GM10248 (cell line): ENCODE measurements at regions not wholly inside any gene's neighbourhood (a gene's known extent, or its start where the extent isn't known, plus 50 kb on each side); places are given as distances from the start of the nearest gene placed in this dataset.

ENCODE experiments used
- CTCF ChIA-PET: fragments of 300-600 bp; sonication (Branson Sonifier 250); formaldehyde crosslinking; extraction: SDS; loops from one replicate; lab custom pipeline; 2021; ENCODE audit warnings: antibody characterized with exemption; lab: Yijun Ruan, JAX
- POLR2A ChIA-PET: fragments of 350-650 bp; sonication (Branson Sonifier 250); formaldehyde crosslinking; extraction: SDS; loops from one replicate; lab custom pipeline; 2020; ENCODE audit warnings: antibody characterized with exemption; lab: Yijun Ruan, JAX
- DNase-seq: peaks from one replicate; pipeline ENCODE4 v3.0.0; 2012; ENCODE audit errors: extremely low spot score
- TF ChIP-seq, protein P1 (sequence below): IDR thresholded peaks from 2 replicates; pipeline ENCODE4 v1.5.1; 2012; ENCODE audit warnings: mild to moderate bottlenecking, low read depth; ENCODE audit errors: extremely low read depth, missing control alignments, control extremely low read depth

DNA sequence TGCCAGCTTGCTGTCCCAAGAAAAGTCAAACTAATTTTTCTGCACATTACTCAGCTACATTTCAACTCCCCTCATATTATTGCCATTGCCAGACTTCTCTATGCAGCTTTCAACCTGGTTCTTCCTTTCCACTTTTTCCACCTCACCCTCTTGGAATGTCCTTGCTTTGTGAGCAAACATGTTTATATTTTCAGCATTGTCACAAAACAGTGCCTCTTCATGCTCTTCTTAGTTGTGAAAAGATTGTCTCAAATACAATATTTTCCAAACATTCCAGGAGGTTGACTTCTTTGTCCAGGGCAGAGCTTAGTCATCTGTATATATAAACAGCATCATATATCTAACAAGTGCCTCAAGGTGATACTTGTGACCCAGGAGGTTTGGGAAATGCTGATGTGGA lies 803.3 kb upstream of the CELF4 start:
- DNase-seq: no peak
- TF ChIP-seq, protein P1, sequence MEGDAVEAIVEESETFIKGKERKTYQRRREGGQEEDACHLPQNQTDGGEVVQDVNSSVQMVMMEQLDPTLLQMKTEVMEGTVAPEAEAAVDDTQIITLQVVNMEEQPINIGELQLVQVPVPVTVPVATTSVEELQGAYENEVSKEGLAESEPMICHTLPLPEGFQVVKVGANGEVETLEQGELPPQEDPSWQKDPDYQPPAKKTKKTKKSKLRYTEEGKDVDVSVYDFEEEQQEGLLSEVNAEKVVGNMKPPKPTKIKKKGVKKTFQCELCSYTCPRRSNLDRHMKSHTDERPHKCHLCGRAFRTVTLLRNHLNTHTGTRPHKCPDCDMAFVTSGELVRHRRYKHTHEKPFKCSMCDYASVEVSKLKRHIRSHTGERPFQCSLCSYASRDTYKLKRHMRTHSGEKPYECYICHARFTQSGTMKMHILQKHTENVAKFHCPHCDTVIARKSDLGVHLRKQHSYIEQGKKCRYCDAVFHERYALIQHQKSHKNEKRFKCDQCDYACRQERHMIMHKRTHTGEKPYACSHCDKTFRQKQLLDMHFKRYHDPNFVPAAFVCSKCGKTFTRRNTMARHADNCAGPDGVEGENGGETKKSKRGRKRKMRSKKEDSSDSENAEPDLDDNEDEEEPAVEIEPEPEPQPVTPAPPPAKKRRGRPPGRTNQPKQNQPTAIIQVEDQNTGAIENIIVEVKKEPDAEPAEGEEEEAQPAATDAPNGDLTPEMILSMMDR: no peak
- POLR2A ChIA-PET: no interaction called here
- CTCF ChIA-PET: interaction anchor here (0.7 to 1.4 kb wide), 2 partner anchors 11 to 16 kb away, joined by 3 read pairs; no protein-coding TSS in a partner anchor

DNA sequence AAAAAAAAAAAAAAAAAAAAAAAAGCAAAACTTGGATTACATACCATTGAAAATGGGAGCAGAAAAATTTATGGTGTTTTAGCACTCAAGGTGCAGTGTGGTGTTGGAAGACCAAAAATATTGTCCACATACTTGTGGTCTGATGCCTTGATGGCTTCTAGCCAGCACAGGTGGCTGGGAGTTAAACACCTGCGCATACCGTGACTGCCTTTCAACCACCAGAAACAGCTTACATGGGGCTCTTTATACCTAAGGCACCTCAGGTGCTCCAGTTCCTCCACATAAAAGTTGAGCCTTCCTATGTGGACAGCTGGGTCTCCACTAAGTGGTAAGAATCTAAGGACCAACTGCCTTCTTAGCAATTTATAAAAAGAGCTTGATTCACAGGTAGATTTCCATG lies 802.6 kb upstream of the CELF4 start:
- no peak for DNase-seq
- ChIA-PET POLR2A (no interaction called here), CTCF (interaction anchor here (0.7 kb wide), 1 partner anchor 15 kb away, joined by 3 read pairs; no protein-coding TSS in a partner anchor)
- TF ChIP-seq, protein P1: no peak

DNA sequence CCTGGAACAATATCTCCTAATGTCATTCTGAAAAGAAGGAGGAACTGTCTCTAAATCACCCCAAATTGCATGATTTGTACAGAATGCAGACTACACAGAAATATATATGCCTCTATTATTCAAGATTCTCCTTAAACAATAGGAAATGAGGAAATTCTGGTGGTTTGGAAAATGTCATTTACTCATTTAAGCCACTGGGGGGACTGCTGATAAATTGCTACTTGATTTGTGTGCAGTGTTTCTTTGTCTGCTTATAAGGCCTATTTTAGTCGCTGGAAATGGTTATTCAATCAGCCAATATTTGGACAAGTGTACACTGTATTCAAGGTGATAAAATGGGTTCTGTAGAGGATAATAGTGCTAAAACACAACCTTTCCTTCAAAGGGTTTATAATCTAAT lies 801.9 kb upstream of the CELF4 start:
- POLR2A ChIA-PET: no interaction called here
- DNase-seq: no peak
- CTCF ChIA-PET: no interaction called here
- TF ChIP-seq, protein P1: no peak

DNA sequence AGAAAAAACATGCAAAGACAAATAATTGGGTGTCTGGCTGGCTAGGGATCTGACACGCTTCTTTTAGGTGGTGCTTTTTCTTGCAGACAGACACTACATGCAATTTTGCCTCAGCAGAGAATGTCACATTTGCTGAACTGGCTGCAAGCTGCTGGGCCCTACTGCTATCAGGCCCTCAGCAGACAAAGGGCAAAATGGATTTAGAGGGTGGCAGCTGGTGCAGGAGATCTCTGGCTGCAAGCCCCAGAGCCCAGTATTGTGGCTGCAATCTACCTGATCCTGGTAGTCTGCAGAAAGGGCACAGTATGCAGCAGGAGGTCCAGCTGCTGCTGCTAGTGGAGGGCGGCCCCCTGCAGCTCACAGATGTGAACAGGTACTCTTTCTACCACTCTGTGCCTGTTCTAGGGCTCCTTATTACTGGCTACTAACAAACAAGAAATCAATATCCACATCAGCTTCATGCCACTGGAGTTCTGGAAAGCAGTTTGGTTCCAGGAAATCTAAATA lies 796.7 kb upstream of the CELF4 start:
- DNase-seq: no peak
- TF ChIP-seq, protein P1: no peak
- ChIA-PET CTCF (interaction anchor here (0.8 kb wide), 1 partner anchor 14 kb away, joined by 4 read pairs; no protein-coding TSS in a partner anchor), POLR2A (no interaction called here)

DNA sequence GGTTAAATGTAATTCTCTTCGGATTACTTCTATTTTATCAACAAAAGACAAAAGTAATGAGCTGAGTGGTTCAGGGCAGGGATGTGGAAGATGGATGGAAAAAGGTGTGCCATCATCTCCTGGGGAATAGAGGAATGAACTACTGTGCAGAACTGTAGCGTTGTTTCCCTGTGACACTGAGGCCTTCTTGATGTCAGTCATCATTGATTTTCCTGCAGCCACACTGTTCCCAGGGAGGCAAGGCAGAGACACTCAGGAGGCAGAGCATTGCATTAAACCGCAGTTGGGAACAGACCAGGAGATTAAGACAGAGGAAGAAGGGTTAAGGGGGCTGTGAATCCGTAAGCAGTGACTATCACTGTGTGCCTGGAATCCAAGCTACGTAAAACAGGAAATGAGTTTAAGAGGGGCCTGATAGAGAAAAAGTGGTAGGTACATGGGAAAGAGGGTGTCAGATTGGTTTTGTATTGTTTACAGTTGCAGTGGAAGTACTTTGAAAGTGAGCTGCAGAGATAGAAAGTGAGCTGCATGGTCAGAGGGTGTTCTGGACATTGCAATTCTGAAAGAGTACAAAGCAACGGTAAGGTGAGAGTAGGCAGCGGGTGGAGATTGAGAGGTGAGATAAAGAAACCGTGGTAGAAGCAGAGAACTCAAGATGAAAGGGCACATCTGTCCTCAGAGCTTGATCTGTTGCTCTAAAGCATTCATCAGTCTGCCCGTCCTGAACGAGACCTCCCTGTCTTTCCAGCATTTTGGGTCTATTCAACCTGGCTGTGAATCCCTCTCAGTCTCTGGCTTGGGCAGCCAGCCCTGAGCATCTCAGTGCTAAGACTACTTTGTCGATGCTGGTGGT lies 793.4 kb upstream of the CELF4 start:
- CTCF ChIA-PET: interaction anchor here (0.9 to 1.0 kb wide), 2 partner anchors 9 to 13 kb away, joined by 3 read pairs; no protein-coding TSS in a partner anchor
- no peak for DNase-seq
- TF ChIP-seq, protein P1: no peak
- POLR2A ChIA-PET: no interaction called here

DNA sequence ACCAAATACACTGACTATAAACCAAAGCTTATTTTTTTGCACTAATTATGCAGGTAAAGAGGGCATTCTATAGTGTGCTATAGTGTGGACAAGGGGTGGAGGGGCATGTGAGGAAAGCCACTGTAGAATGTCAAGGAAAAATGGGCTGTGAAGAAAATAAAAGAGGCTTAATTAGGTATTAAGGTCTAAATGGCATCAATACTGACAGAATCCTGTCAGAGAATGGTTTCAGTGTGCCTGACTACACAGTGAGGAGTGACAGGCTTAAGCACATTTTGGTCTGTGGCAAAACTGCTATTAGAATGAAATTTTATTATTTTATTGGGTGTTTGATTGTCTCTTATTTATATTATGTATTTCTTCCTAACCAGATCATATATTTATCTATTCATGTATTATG lies 787.6 kb upstream of the CELF4 start:
- CTCF ChIA-PET: interaction anchor here (1.1 kb wide), 1 partner anchor 15 kb away, joined by 3 read pairs; no protein-coding TSS in a partner anchor
- TF ChIP-seq, protein P1: no peak
- no peak for DNase-seq
- POLR2A ChIA-PET: no interaction called here
